ENCODE measurements at regions not wholly inside any gene's neighbourhood (a gene's known extent, or its start where the extent isn't known, plus 50 kb on each side); places are given as distances from the start of the nearest gene placed in this dataset.

DNA sequence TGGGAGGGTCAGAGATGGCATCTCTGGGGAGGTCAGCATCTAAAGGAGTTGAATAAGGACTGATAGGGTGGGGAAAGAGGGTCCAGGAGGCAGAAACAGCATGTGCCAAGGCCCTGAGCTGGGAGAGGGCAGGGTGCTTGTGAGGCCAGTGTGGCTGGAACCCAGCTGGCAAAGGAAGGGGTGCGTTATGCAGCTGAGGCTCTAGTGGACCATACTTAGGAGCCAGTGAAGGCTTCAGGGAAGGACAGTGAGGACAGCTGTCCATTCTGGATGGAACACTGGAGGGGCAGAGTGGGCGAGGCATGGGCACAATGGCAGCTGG lies 57.1 kb upstream of the RPL11 start:
- Histone ChIP-seq H3K4me1 (ENCODE audit: insufficient read depth, low read length, poor library complexity, severe bottlenecking) (peaks cover 92% of the 10 kb centered on the region), H3K4me2 (ENCODE audit: low read length) (peak overlapping the region; percentile 83), H2AFZ (ENCODE audit: low read length) (peak overlapping the region; percentile 3; the same call in 1 of the 2 replicates), H3K9me2 (ENCODE audit: insufficient read depth, low read length) (no peaks in the 10 kb centered on the region), H3K79me2 (ENCODE audit: insufficient read depth, low read depth, low read length) (peaks cover 16% of the 10 kb centered on the region; the same call in 1 of the 2 replicates), H3K27ac (ENCODE audit: low read depth, low read length, poor library complexity, severe bottlenecking) (peak overlapping the region; percentile 85), H3K36me3 (ENCODE audit: insufficient read depth, low read length) (peaks cover 7% of the 10 kb centered on the region; the same call in 1 of the 2 replicates), H3K4me3 (ENCODE audit: low read depth, low read length, poor library complexity, severe bottlenecking) (peak overlapping the region; percentile 1), H4K20me1 (ENCODE audit: insufficient read depth, low read length) (no peaks in the 10 kb centered on the region), H3K9me3 (ENCODE audit: low read length) (no peaks in the 10 kb centered on the region)
- POLR2A ChIA-PET, result interaction anchor here (0.7 to 2.3 kb wide), 15 partner anchors 13 to 105 kb away, joined by 3 to 21 read pairs (median 4); partner anchors contain the start of gene ID3
- BruUV-seq (replicated peaks), result no TSS peak
- no peak for TF ChIP-seq CTCF (conservative IDR thresholded peaks at IDR 0.05; ENCODE audit: low read length)
- TF ChIP-seq EZH2phosphoT487 (IDR thresholded peaks at IDR 0.05; ENCODE audit: borderline replicate concordance, low read depth, low read length), result no peak
- intact Hi-C loops (cut with micrococcal nuclease; ENCODE audit: unreplicated experiment), result loop anchor here (2.0 kb wide), 2 partner anchors 42 to 80 kb away; no protein-coding TSS in a partner anchor
- DNase-seq (ENCODE audit: low spot score), result no peak
- CTCF ChIA-PET (ENCODE audit: unreplicated experiment), result interaction anchor here (0.6 to 1.3 kb wide), 7 partner anchors 13 to 89 kb away, joined by 3 to 8 read pairs (median 4); no protein-coding TSS in a partner anchor

GRCh38 chr1:23632479-23633160 lies 59.0 kb upstream of the RPL11 start:
- CTCF ChIA-PET (ENCODE audit: unreplicated experiment), result interaction anchor here (0.6 to 1.0 kb wide), 2 partner anchors 56 to 84 kb away, joined by 3 to 4 read pairs; no protein-coding TSS in a partner anchor
- TF ChIP-seq CTCF (conservative IDR thresholded peaks at IDR 0.05; ENCODE audit: low read length), result no peak
- TF ChIP-seq EZH2phosphoT487 (IDR thresholded peaks at IDR 0.05; ENCODE audit: borderline replicate concordance, low read depth, low read length), result no peak
- no TSS peak for BruUV-seq (replicated peaks)
- peaks cover 13% of the 10 kb centered on the region; the same call in 1 of the 2 replicates for H3K79me2 ChIP-seq (ENCODE audit: insufficient read depth, low read depth, low read length)
- H3K4me2 ChIP-seq (ENCODE audit: low read length), result peak overlapping the region; percentile 31; the same call in 1 of the 2 replicates
- POLR2A ChIA-PET, result interaction anchor here (0.7 to 3.5 kb wide), 15 partner anchors 11 to 108 kb away, joined by 3 to 34 read pairs (median 3); partner anchors contain the start of gene ID3
- no peaks in the 10 kb centered on the region for H3K9me3 ChIP-seq (ENCODE audit: low read length)
- DNase-seq (ENCODE audit: low spot score), result no peak
- H4K20me1 ChIP-seq (ENCODE audit: insufficient read depth, low read length), result no peaks in the 10 kb centered on the region
- intact Hi-C loops (cut with micrococcal nuclease; ENCODE audit: unreplicated experiment), result no loop called here
- no peak overlapping the region for H3K4me3 ChIP-seq (ENCODE audit: low read depth, low read length, poor library complexity, severe bottlenecking)
- peak overlapping the region; percentile 67 for H3K27ac ChIP-seq (ENCODE audit: low read depth, low read length, poor library complexity, severe bottlenecking)
- H2AFZ ChIP-seq (ENCODE audit: low read length), result no peak overlapping the region
- peaks cover 7% of the 10 kb centered on the region; the same call in 1 of the 2 replicates for H3K36me3 ChIP-seq (ENCODE audit: insufficient read depth, low read length)
- peaks cover 92% of the 10 kb centered on the region for H3K4me1 ChIP-seq (ENCODE audit: insufficient read depth, low read length, poor library complexity, severe bottlenecking)
- H3K9me2 ChIP-seq (ENCODE audit: insufficient read depth, low read length), result no peaks in the 10 kb centered on the region

Data from OCI-LY7 (cell line).